ENCODE measurements at regions not wholly inside any gene's neighbourhood (a gene's known extent, or its start where the extent isn't known, plus 50 kb on each side); places are given as distances from the start of the nearest gene placed in this dataset.

DNA sequence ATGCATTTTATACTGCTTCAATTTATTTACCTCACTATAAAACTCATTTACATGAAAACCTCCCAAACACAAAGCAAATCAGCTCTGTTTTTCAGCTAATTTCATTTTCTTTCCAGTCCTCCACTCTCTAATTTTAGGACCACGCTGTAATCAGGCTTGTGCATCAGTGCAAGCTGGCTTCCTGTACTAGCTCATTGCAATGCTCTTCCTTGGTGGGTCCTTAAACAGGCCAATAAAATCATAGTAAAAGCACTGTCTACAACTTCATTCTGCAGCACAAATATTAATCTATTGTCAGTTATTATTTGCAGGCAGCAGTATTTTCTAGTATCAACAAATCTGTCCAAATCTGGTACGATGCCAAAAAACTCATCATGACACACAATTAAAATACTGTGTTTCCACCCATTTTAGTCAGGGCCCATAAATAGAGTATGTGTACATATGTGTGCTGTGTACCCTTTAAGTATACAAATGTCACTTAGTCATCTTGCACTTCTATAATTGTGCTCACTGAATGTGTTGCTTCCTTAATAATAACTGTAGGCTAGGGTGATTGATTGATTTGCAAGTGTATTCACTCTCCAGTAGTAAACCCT, 178.2 kb upstream of the HCCS start:
- Mint-ChIP-seq H3K4me1 (no peaks in the 10 kb centered on the region), H3K27ac (no peak overlapping the region), H3K36me3 (peaks cover 1% of the 10 kb centered on the region), H3K9me3 (peaks cover 9% of the 10 kb centered on the region), H3K4me3 (no peak overlapping the region), H3K27me3 (ENCODE audit: insufficient read depth, low read depth) (no peaks in the 10 kb centered on the region)
- Histone ChIP-seq H3K4me3 (no peak overlapping the region), H3K4me2 (no peak overlapping the region), H3K4me1 (no peaks in the 10 kb centered on the region), H3F3A (ENCODE audit: low read depth) (no peaks in the 10 kb centered on the region), H3K27me3 (no peaks in the 10 kb centered on the region), H3K9ac (no peak overlapping the region), H2AFZ (replicated peaks) (no peak overlapping the region), H4K20me1 (ENCODE audit: low read depth) (no peaks in the 10 kb centered on the region), H3K27ac (no peak overlapping the region), H3K36me3 (no peaks in the 10 kb centered on the region), H3K9me3 (ENCODE audit: low read depth) (peaks cover 3% of the 10 kb centered on the region), H3K79me2 (ENCODE audit: low read depth) (no peaks in the 10 kb centered on the region)
- DNase-seq (ENCODE audit: low spot score) = no peak
- no peak for TF ChIP-seq EZH2 (IDR thresholded peaks at IDR 0.05)
- TF ChIP-seq EZH2phosphoT487 (IDR thresholded peaks at IDR 0.05) = no peak
- TF ChIP-seq, protein P1, sequence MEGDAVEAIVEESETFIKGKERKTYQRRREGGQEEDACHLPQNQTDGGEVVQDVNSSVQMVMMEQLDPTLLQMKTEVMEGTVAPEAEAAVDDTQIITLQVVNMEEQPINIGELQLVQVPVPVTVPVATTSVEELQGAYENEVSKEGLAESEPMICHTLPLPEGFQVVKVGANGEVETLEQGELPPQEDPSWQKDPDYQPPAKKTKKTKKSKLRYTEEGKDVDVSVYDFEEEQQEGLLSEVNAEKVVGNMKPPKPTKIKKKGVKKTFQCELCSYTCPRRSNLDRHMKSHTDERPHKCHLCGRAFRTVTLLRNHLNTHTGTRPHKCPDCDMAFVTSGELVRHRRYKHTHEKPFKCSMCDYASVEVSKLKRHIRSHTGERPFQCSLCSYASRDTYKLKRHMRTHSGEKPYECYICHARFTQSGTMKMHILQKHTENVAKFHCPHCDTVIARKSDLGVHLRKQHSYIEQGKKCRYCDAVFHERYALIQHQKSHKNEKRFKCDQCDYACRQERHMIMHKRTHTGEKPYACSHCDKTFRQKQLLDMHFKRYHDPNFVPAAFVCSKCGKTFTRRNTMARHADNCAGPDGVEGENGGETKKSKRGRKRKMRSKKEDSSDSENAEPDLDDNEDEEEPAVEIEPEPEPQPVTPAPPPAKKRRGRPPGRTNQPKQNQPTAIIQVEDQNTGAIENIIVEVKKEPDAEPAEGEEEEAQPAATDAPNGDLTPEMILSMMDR (IDR thresholded peaks at IDR 0.05) = no peak

DNA sequence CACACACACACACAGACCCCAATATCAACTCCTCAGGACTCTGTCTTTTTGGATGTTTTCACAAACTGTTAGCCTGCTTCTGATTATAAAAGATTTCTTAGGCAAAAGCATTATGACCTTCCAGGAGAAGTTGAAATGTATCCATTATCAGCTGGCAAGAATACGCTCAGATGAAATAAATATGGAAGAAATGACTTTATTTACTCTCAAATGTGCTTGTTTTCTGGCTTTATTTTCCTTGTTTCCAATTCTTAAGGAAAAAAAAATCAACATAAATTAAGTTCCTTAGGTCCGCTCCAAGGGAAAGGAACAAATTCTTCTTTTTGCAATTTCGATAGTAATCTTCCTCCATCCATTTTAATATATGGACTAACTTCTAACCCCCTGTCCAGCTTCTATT, 175.6 kb upstream of the HCCS start:
- no peak overlapping the region for H3K4me3 Mint-ChIP-seq
- no peak overlapping the region for H3K27ac Mint-ChIP-seq
- no peaks in the 10 kb centered on the region for H3K27me3 Mint-ChIP-seq (ENCODE audit: insufficient read depth, low read depth)
- peaks cover 1% of the 10 kb centered on the region for H3K36me3 Mint-ChIP-seq
- TF ChIP-seq EZH2 (IDR thresholded peaks at IDR 0.05) (no peak), EZH2phosphoT487 (IDR thresholded peaks at IDR 0.05) (no peak)
- TF ChIP-seq, protein P1 (IDR thresholded peaks at IDR 0.05) = no peak
- H3K79me2 ChIP-seq (ENCODE audit: low read depth) = no peaks in the 10 kb centered on the region
- H3K27me3 ChIP-seq = no peaks in the 10 kb centered on the region
- H3K4me3 ChIP-seq = no peak overlapping the region
- no peaks in the 10 kb centered on the region for H3K4me1 Mint-ChIP-seq
- no peaks in the 10 kb centered on the region for H3K4me1 ChIP-seq
- DNase-seq (ENCODE audit: low spot score) = no peak
- no peaks in the 10 kb centered on the region for H3K9me3 Mint-ChIP-seq
- no peaks in the 10 kb centered on the region for H3F3A ChIP-seq (ENCODE audit: low read depth)
- H3K27ac ChIP-seq = no peak overlapping the region
- H2AFZ ChIP-seq (replicated peaks) = no peak overlapping the region
- H4K20me1 ChIP-seq (ENCODE audit: low read depth) = no peaks in the 10 kb centered on the region
- H3K9me3 ChIP-seq (ENCODE audit: low read depth) = no peaks in the 10 kb centered on the region
- no peak overlapping the region for H3K4me2 ChIP-seq
- no peaks in the 10 kb centered on the region for H3K36me3 ChIP-seq
- H3K9ac ChIP-seq = no peak overlapping the region

DNA sequence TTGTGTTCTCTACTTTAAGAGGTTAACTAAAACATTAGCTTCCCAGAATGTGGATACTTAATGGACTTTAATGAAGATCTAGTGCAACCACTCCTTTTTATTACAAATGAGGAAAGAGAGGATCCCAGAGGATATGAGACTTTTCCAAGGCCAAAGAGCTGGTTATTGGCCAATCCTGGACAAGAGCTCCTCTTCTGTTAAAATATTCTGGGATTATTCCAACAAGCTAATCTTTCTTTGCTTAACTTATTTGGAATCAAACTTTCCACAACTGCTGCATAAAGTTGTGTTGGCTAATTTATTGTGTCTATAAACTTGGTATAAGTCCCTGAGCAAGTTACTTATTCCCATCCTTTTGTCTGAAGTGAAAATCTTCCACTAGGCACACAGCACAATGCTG, 174.2 kb upstream of the HCCS start:
- H3K9me3 ChIP-seq (ENCODE audit: low read depth) = no peaks in the 10 kb centered on the region
- no peaks in the 10 kb centered on the region for H3K4me1 ChIP-seq
- no peaks in the 10 kb centered on the region for H3F3A ChIP-seq (ENCODE audit: low read depth)
- no peaks in the 10 kb centered on the region for H3K36me3 ChIP-seq
- H3K4me2 ChIP-seq = no peak overlapping the region
- Mint-ChIP-seq H3K4me3 (no peak overlapping the region), H3K4me1 (no peaks in the 10 kb centered on the region), H3K27ac (no peak overlapping the region), H3K36me3 (no peaks in the 10 kb centered on the region), H3K9me3 (no peaks in the 10 kb centered on the region), H3K27me3 (ENCODE audit: insufficient read depth, low read depth) (no peaks in the 10 kb centered on the region)
- no peak overlapping the region for H3K4me3 ChIP-seq
- no peak overlapping the region for H3K9ac ChIP-seq
- H3K79me2 ChIP-seq (ENCODE audit: low read depth) = no peaks in the 10 kb centered on the region
- DNase-seq (ENCODE audit: low spot score) = no peak
- no peak overlapping the region for H2AFZ ChIP-seq (replicated peaks)
- H3K27me3 ChIP-seq = no peaks in the 10 kb centered on the region
- H3K27ac ChIP-seq = no peak overlapping the region
- no peak for TF ChIP-seq EZH2phosphoT487 (IDR thresholded peaks at IDR 0.05)
- TF ChIP-seq EZH2 (IDR thresholded peaks at IDR 0.05) = no peak
- TF ChIP-seq, protein P1 (IDR thresholded peaks at IDR 0.05) = no peak
- no peaks in the 10 kb centered on the region for H4K20me1 ChIP-seq (ENCODE audit: low read depth)

Measured in neural progenitor cell (in vitro differentiated cells).